Lower lobe of right lung (tissue), 2 donors: ENCODE measurements at regions not wholly inside any gene's neighbourhood (a gene's known extent, or its start where the extent isn't known, plus 50 kb on each side); places are given as distances from the start of the nearest gene placed in this dataset.

Source experiments
- ATAC-seq, 2 donors: fragments of 200-7000 bp; cut with Tn5 transposase; one replicate each; pipeline ENCODE4 v1.9.1; 2020 to 2022; ENCODE audit warnings: mild to moderate bottlenecking in 2 of 2, moderate library complexity in 2 of 2
- DNase-seq: peaks from one replicate; pipeline ENCODE4 v3.0.0-alpha.2; 2020
- H3K27ac ChIP-seq: fragments of 200-600 bp; one replicate; pipeline ENCODE4 v1.8.0; 2022
- H3K27me3 ChIP-seq: fragments of 200-600 bp; one replicate; pipeline ENCODE4 v1.8.0; 2022; ENCODE audit warnings: low read depth
- H3K36me3 ChIP-seq: fragments of 200-600 bp; one replicate; pipeline ENCODE4 v1.8.0; 2022; ENCODE audit warnings: mild to moderate bottlenecking
- H3K4me1 ChIP-seq: fragments of 200-600 bp; one replicate; pipeline ENCODE4 v1.8.0; 2022
- H3K4me3 ChIP-seq: fragments of 200-600 bp; one replicate; pipeline ENCODE4 v1.8.0; 2022; ENCODE audit warnings: mild to moderate bottlenecking
- H3K9me3 ChIP-seq: fragments of 200-600 bp; one replicate; pipeline ENCODE4 v1.8.0; 2022
- intact Hi-C: fragments of 100-400 bp; cut with DNase I; formaldehyde crosslinking; loops from one replicate; pipeline ENCODE4 v1.11.0; 2022
- TF ChIP-seq, protein P1 (sequence below): fragments of 200-600 bp; IDR thresholded peaks from one replicate; pipeline ENCODE4 v1.8.0; 2022; ENCODE audit warnings: antibody characterized with exemption, mild to moderate bottlenecking
- donor health status: DM: no; HTN: yes; CAD: no; lungs with severe emphysema.

DNA sequence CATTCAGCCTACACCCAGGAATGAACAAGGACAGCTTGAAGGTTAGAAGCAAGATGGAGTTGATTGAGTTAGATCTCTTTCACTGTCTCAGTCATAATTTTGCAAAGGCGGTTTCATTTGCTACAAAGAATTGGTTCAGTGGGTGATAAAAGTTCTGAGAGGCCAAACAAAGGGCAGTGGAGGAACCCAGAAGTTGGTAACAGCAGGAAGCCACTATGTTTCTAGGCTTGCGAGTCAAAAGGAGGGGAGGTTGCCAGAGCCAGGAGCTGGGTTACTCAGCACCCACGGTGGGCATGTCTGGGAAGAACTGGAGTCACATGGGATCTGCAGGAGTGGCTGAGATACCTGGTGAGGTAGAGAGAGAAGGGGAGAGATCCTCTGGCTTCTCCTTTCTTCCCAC, 64.2 kb upstream of the MRPS6 start:
- ATAC-seq: no peak
- intact Hi-C loops: no loop called here

DNA sequence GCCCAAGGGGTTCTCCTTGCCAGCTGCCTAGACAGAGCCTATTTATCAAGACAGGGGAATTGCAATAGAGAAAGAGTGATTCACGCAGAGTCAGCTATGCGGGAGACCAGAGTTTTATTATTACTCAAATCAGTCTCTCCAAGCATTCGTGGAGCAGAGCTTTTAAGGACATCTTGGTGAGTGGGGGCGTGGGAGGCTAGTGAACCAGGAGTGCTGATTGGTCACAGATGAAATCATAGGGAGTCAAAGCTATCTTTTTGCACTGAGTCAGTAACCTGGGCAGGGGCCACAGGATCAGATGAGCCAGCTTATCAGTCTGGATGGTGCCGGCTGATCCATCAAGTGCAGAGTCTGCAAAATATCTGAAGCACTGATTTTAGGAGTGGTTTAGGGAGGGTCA, 64.8 kb upstream of the MRPS6 start:
- TF ChIP-seq, protein P1, sequence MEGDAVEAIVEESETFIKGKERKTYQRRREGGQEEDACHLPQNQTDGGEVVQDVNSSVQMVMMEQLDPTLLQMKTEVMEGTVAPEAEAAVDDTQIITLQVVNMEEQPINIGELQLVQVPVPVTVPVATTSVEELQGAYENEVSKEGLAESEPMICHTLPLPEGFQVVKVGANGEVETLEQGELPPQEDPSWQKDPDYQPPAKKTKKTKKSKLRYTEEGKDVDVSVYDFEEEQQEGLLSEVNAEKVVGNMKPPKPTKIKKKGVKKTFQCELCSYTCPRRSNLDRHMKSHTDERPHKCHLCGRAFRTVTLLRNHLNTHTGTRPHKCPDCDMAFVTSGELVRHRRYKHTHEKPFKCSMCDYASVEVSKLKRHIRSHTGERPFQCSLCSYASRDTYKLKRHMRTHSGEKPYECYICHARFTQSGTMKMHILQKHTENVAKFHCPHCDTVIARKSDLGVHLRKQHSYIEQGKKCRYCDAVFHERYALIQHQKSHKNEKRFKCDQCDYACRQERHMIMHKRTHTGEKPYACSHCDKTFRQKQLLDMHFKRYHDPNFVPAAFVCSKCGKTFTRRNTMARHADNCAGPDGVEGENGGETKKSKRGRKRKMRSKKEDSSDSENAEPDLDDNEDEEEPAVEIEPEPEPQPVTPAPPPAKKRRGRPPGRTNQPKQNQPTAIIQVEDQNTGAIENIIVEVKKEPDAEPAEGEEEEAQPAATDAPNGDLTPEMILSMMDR: no peak
- DNase-seq (no peak), ATAC-seq (no peak)
- H3K4me3 ChIP-seq: no peak overlapping the region
- intact Hi-C loops: no loop called here
- peaks cover 8% of the 10 kb centered on the region for H3K9me3 ChIP-seq
- H3K36me3 ChIP-seq: no peaks in the 10 kb centered on the region
- H3K4me1 ChIP-seq: no peaks in the 10 kb centered on the region
- H3K27me3 ChIP-seq: no peaks in the 10 kb centered on the region
- no peak overlapping the region for H3K27ac ChIP-seq

More for the DNA sequence above, 64.2 kb upstream of the MRPS6 start:
- peaks cover 12% of the 10 kb centered on the region for H3K9me3 ChIP-seq
- no peaks in the 10 kb centered on the region for H3K4me1 ChIP-seq
- H3K27me3 ChIP-seq: no peaks in the 10 kb centered on the region
- H3K36me3 ChIP-seq: no peaks in the 10 kb centered on the region
- no peak for DNase-seq
- no peak overlapping the region for H3K4me3 ChIP-seq
- TF ChIP-seq, protein P1: no peak
- no peak overlapping the region for H3K27ac ChIP-seq

DNA sequence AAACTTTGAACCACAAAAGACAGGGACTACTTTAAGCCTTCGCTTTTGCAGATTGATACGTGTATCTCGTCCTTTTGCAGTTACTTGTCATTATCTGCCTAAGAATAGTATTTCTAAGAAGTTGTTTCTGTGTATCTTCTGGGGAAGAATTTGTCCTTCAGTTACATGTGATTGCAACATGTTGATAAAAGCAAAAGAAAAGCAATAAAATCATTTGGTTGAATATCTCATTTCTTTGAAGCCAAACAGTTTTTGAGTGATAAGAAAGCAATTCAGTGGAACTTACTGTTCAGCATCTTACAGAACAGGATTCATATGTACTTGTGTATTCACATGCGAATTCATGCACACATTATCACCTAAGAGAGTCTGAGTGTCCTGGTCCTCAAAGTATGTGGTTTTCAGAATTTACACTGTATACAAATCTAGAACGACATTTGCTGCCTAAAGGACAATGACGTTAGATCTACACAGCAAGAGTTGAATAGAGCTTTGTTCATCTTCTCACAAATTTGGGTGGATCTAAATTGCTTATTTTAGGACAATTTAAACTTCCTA, 66.7 kb upstream of the MRPS6 start:
- intact Hi-C loops: no loop called here
- no peaks in the 10 kb centered on the region for H3K27me3 ChIP-seq
- TF ChIP-seq, protein P1: no peak
- H3K4me1 ChIP-seq: no peaks in the 10 kb centered on the region
- no peak overlapping the region for H3K4me3 ChIP-seq
- peaks cover 8% of the 10 kb centered on the region for H3K9me3 ChIP-seq
- DNase-seq (no peak), ATAC-seq (no peak)
- no peak overlapping the region for H3K27ac ChIP-seq
- no peaks in the 10 kb centered on the region for H3K36me3 ChIP-seq

DNA sequence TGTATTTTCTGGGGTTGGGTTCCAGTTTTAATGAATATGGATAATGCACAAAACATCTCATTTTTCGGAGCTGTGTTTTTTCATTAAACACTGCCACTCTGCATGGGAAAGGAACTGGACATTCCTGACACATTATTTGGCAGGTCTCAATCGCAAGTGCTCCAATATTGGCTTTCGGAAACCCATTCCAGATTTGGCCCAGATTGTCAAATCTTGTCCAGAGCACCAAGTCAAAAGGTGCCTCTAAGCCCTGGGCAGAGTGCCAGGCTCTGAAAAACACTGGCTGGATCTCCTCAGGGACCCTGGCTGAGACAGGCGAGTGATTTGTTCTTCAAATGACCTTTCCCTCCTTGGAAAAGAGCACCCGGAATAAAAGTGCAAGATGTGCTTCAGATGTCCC, 68.4 kb upstream of the MRPS6 start:
- intact Hi-C loops: no loop called here

DNA sequence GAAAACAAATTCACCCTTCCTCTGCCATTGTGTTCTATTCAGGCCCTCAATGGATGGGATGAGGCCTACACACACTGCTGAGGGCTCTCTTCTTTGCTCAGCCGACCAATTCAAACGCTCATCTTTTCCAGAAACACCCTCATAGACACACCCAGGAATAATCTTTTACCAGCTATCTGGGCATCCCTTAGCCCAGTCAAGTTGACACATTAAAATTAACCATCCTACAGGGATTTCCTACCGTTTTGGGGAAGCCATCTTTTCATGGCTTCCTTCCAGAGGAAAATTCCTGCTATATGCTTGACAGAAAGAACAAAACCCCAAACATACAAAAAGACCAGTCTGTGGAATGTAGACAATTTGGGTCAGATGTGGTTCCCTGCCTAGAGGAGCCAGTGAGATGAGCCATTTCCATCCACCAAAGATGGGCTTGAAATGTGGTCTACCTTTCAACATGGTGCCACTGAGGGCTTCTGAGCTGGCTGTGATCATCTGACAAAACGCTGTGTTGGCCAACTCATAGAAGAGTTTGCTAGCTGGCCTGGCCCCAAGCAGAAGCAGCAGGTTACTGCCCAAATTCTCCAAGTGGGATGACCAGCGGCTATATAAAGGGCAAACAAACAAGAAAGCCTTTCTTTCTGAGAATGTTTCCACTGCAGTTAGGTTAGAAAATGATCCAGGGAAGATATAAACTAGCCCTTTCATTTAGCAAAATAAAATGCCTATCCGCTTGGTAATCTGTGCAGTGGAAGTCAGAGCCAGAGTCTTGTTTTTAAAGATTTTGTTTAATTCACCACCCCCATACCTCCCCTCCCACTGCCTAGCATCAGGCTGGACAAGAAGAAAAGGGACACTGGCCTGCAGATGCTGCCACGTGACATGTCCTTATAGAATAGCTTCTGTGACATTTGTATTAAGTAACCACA, 69.1 kb upstream of the MRPS6 start:
- TF ChIP-seq, protein P1: no peak
- Histone ChIP-seq H3K36me3 (no peaks in the 10 kb centered on the region), H3K4me1 (no peaks in the 10 kb centered on the region), H3K27ac (no peak overlapping the region), H3K9me3 (no peaks in the 10 kb centered on the region), H3K4me3 (no peak overlapping the region), H3K27me3 (no peaks in the 10 kb centered on the region)
- ATAC-seq: no peak
- no peak for DNase-seq
- intact Hi-C loops: no loop called here

More for the DNA sequence above, 68.4 kb upstream of the MRPS6 start:
- H3K4me1 ChIP-seq: no peaks in the 10 kb centered on the region
- TF ChIP-seq, protein P1: no peak
- no peaks in the 10 kb centered on the region for H3K36me3 ChIP-seq
- ATAC-seq (no peak), DNase-seq (no peak)
- no peak overlapping the region for H3K27ac ChIP-seq
- no peaks in the 10 kb centered on the region for H3K9me3 ChIP-seq
- no peaks in the 10 kb centered on the region for H3K27me3 ChIP-seq
- H3K4me3 ChIP-seq: no peak overlapping the region
